Heart right ventricle (tissue), 16 donors: ENCODE measurements at regions not wholly inside any gene's neighbourhood (a gene's known extent, or its start where the extent isn't known, plus 50 kb on each side); places are given as distances from the start of the nearest gene placed in this dataset.

Experiments used
- ATAC-seq, 8 donors: fragments of 200-7000 bp; cut with Tn5 transposase; one replicate each; pipeline ENCODE4 v1.9.1; 2020; ENCODE audit warnings: mild to moderate bottlenecking in 8 of 8, moderate library complexity in 8 of 8, moderate number of reproducible peaks in 1 of 8
- DNase-seq, 2 donors: peaks; one replicate each; pipeline ENCODE4 v3.0.0-alpha.2; 2020
- H3K27ac ChIP-seq, 10 donors: fragments of 200-600 bp; sonication (generic) in 2 of 10; one replicate each; pipeline versions ENCODE4 v1.5.0 to v1.8.0; 2020 to 2022; ENCODE audit warnings: mild to moderate bottlenecking in 3 of 10
- H3K27me3 ChIP-seq, 7 donors: fragments of 200-600 bp; one replicate each; pipeline ENCODE4 v1.8.0; 2021 to 2022; ENCODE audit warnings: mild to moderate bottlenecking in 2 of 7
- H3K36me3 ChIP-seq, 9 donors: fragments of 200-600 bp; sonication (generic) in 1 of 9; one replicate each; pipeline versions ENCODE4 v1.5.0 to v1.8.0; 2020 to 2022; ENCODE audit warnings: mild to moderate bottlenecking in 2 of 9
- H3K4me1 ChIP-seq, 9 donors: fragments of 200-600 bp; sonication (generic) in 1 of 9; one replicate each; pipeline versions ENCODE4 v1.5.0 to v1.8.0; 2020 to 2022; ENCODE audit warnings: mild to moderate bottlenecking in 4 of 9
- H3K4me3 ChIP-seq, 10 donors: fragments of 200-600 bp; sonication (generic) in 2 of 10; one replicate each; pipeline versions ENCODE4 v1.5.0 to v1.8.0; 2020 to 2022; ENCODE audit warnings: mild to moderate bottlenecking in 7 of 10, moderate library complexity in 2 of 10
- H3K9me3 ChIP-seq, 11 donors: fragments of 200-600 bp in 10 of 11; sonication (generic) in 2 of 11; one replicate each; pipeline versions ENCODE4 v1.5.0 to v1.8.0; 2013 to 2022; ENCODE audit warnings: mild to moderate bottlenecking in 2 of 11, control low read depth in 1 of 11, moderate library complexity in 1 of 11
- CTCF ChIP-seq, 9 donors: fragments of 200-600 bp; sonication (generic) in 2 of 9; IDR thresholded peaks; one replicate each; pipeline versions ENCODE4 v1.5.0 to v1.8.0; 2021 to 2022; ENCODE audit warnings: antibody characterized with exemption in 9 of 9, mild to moderate bottlenecking in 5 of 9, moderate library complexity in 1 of 9
- WGBS, 2 donors: extraction: QIAGEN DNeasy Blood & Tissue Kit; methylation state at CpG; one replicate each; pipeline ENCODE4 v1.1.7; 2013; ENCODE audit warnings: inconsistent platforms in 1 of 2; 5-methylcytosine and 5-hydroxymethylcytosine counted together
- intact Hi-C, 10 donors: fragments of 100-400 bp; cut with DNase I; formaldehyde crosslinking; loops; one replicate each; pipeline versions ENCODE4 v1.11.1 to v1.14.2; 2022
- donor health status: Arrhythmogenic right ventricular cardiomyopathy.
- donor health status: ischemic (EF 13 %, LVEDD 7.1; RV severe dilation, severe dysfunction).
- donor health status: healthy with polysubstance abuse.
- donor health status: DM: no; HTN: yes; CAD: no.
- donor health status: DM: no; HTN: no; CAD: no.
- donor health status: ischemic (EF 25% LVEDD 6.9; RV normal size, moderate dysfunction).
- donor health status: ischemic (EF 25% LVEDD 5.7; RV mildly dilated, moderate dysfunction).
- donor health status: healthy.
- donor health status: DM: yes; HTN: yes; CAD: no.
- donor health status: Ischemic cardiomyopathy.
- donor health status: ischemic (EF 35%, LVEDD 5.7; RV mildly dilated, moderate dysfunction).
- donor health status: nonischemic (EF 11% LVEDD 7.7; RV severe dilation, severe dysfunction).
- donor health status: DM: yes; HTN: yes; CAD: no.
- donor health status: PGD.
- donor health status: ischemic (EF 29% LVEDD 5.4; RV normal size, mild dysfunction).
- donor health status: nonischemic (EF 23%, LVEDD 6.1; RV moderate dilation, normal function).

DNA sequence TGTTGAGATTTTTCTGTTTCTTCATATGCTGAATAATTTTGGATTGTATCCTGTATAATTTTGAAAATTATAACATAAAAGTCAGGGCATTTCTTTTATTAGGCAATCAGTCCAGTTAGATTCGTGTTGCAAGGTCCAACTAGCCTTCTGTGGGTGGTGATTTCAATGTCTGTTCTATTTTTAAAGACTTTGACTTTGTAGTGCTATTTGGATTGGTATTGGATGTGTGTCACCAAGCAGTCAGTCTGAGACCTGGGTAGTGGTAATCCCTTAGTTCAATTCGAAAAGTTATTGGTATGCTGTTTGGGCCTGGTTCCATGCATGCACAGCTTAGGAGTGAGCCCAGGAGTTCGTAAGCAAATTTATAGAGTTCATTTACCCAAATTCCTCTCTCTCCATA, 82.2 kb downstream of the EPDR1 start:
- no peak overlapping the region for H3K4me3 ChIP-seq
- WGBS, 2 donors: 60 to 63% methylated on average over 3 of the region's 3 CpGs
- peaks cover 0 to 15% (median 10%) of the 10 kb centered on the region in 9 donors for H3K4me1 ChIP-seq
- H3K27me3 ChIP-seq: no peaks in the 10 kb centered on the region
- intact Hi-C loops: no loop called here
- DNase-seq (no peak), ATAC-seq (peak in 2 of 8 donors; percentile 45 to 70)
- peaks cover 0 to under 1% (median 0%) of the 10 kb centered on the region in 11 donors for H3K9me3 ChIP-seq
- TF ChIP-seq CTCF (IDR thresholded peaks at IDR 0.05): no peak
- no peaks in the 10 kb centered on the region for H3K36me3 ChIP-seq
- H3K27ac ChIP-seq: no peak overlapping the region

GRCh38 chr7:38006559-38006958, 86.1 kb downstream of the EPDR1 start:
- no peak for DNase-seq
- no peak overlapping the region for H3K27ac ChIP-seq
- intact Hi-C loops: no loop called here
- WGBS, 2 donors: 89 to 92% methylated on average over 2 of the region's 2 CpGs
- H3K4me3 ChIP-seq: no peak overlapping the region
- H3K9me3 ChIP-seq: peaks cover 0 to 19% (median 9%) of the 10 kb centered on the region in 11 donors
- ATAC-seq: no peak
- TF ChIP-seq CTCF (IDR thresholded peaks at IDR 0.05): no peak
- no peaks in the 10 kb centered on the region for H3K36me3 ChIP-seq
- no peaks in the 10 kb centered on the region for H3K27me3 ChIP-seq
- H3K4me1 ChIP-seq: peaks cover 0 to 4% (median 0%) of the 10 kb centered on the region in 9 donors

- ATAC-seq (no peak), DNase-seq (no peak)
- H3K36me3 ChIP-seq: no peaks in the 10 kb centered on the region
- H3K9me3 ChIP-seq: peaks cover 0 to 19% (median 9%) of the 10 kb centered on the region in 11 donors
- no peak for TF ChIP-seq CTCF (IDR thresholded peaks at IDR 0.05)
- H3K4me1 ChIP-seq: peaks cover 0 to 4% (median 0%) of the 10 kb centered on the region in 9 donors
- no peak overlapping the region for H3K27ac ChIP-seq
- H3K4me3 ChIP-seq: no peak overlapping the region
- H3K27me3 ChIP-seq: no peaks in the 10 kb centered on the region
- intact Hi-C loops: no loop called here
Observed at GRCh38 chr7:38007096-38007495, 86.7 kb downstream of the EPDR1 start.

- Histone ChIP-seq H3K36me3 (no peaks in the 10 kb centered on the region), H3K9me3 (peaks cover 0 to 27% (median 11%) of the 10 kb centered on the region in 11 donors), H3K27ac (no peak overlapping the region), H3K4me3 (no peak overlapping the region), H3K27me3 (no peaks in the 10 kb centered on the region), H3K4me1 (no peaks in the 10 kb centered on the region)
- 72% methylated on average over 3 of the region's 3 CpGs for WGBS, 2 donors
- intact Hi-C loops: no loop called here
- ATAC-seq (no peak), DNase-seq (no peak)
- TF ChIP-seq CTCF (IDR thresholded peaks at IDR 0.05): no peak
Observed at GRCh38 chr7:38013246-38013645, 92.8 kb downstream of the EPDR1 start.
